Neural crest cell (in vitro differentiated cells): ENCODE measurements at regions not wholly inside any gene's neighbourhood (a gene's known extent, or its start where the extent isn't known, plus 50 kb on each side); places are given as distances from the start of the nearest gene placed in this dataset.

Experiments used
- DNase-seq: peaks from one replicate; pipeline ENCODE4 v3.0.0; 2021; ENCODE audit warnings: low read depth, mixed read lengths, low spot score
- H3K27ac Mint-ChIP-seq: one replicate; pipeline ENCODE4 v1.8.0; 2021; ENCODE audit warnings: mild to moderate bottlenecking, mixed read lengths; ENCODE audit not compliant: unreplicated experiment
- H3K27me3 Mint-ChIP-seq: 2 replicates; pipeline ENCODE4 v1.8.0; 2021; ENCODE audit warnings: low read depth, mild to moderate bottlenecking, mixed read lengths
- H3K36me3 Mint-ChIP-seq: 2 replicates; pipeline ENCODE4 v1.8.0; 2021; ENCODE audit warnings: low read depth, mild to moderate bottlenecking, mixed read lengths
- H3K4me1 Mint-ChIP-seq: 2 replicates; pipeline ENCODE4 v1.8.0; 2021; ENCODE audit warnings: mixed read lengths
- H3K4me3 Mint-ChIP-seq: one replicate; pipeline ENCODE4 v1.8.0; 2021; ENCODE audit warnings: mild to moderate bottlenecking, mixed read lengths
- H3K9me3 Mint-ChIP-seq: 2 replicates; pipeline ENCODE4 v1.8.0; 2021; ENCODE audit warnings: mixed read lengths
- TF ChIP-seq, protein P1 (sequence below): fragments of 200-600 bp; sonication (generic); conservative IDR thresholded peaks from 2 replicates; pipeline ENCODE4 v1.5.0; 2021; ENCODE audit warnings: antibody characterized with exemption, mild to moderate bottlenecking

DNA sequence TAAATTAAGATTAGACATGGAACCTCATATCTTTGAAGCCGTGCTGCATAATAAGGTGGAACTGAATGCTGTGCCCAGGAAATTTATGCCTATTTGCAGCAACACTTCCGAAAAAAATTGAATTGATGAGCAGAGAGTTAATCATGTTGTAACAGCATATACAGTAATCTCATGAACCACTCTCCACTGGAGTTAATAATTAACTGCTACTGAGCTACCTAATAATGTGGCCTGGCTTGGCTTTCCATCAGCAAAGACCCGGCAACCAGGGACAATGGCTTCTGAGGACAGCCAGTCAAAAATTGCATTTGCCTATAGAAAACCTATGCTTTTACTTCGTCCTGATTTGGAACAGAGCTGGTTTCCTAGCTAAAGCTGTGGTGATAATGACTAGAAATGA, 63.8 kb upstream of the GATB start:
- Mint-ChIP-seq H3K36me3 (no peaks in the 10 kb centered on the region), H3K27me3 (peaks cover 2% of the 10 kb centered on the region), H3K4me1 (no peaks in the 10 kb centered on the region), H3K27ac (no peak overlapping the region), H3K4me3 (no peak overlapping the region), H3K9me3 (no peaks in the 10 kb centered on the region)
- no peak for DNase-seq
- TF ChIP-seq, protein P1, sequence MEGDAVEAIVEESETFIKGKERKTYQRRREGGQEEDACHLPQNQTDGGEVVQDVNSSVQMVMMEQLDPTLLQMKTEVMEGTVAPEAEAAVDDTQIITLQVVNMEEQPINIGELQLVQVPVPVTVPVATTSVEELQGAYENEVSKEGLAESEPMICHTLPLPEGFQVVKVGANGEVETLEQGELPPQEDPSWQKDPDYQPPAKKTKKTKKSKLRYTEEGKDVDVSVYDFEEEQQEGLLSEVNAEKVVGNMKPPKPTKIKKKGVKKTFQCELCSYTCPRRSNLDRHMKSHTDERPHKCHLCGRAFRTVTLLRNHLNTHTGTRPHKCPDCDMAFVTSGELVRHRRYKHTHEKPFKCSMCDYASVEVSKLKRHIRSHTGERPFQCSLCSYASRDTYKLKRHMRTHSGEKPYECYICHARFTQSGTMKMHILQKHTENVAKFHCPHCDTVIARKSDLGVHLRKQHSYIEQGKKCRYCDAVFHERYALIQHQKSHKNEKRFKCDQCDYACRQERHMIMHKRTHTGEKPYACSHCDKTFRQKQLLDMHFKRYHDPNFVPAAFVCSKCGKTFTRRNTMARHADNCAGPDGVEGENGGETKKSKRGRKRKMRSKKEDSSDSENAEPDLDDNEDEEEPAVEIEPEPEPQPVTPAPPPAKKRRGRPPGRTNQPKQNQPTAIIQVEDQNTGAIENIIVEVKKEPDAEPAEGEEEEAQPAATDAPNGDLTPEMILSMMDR: no peak

DNA sequence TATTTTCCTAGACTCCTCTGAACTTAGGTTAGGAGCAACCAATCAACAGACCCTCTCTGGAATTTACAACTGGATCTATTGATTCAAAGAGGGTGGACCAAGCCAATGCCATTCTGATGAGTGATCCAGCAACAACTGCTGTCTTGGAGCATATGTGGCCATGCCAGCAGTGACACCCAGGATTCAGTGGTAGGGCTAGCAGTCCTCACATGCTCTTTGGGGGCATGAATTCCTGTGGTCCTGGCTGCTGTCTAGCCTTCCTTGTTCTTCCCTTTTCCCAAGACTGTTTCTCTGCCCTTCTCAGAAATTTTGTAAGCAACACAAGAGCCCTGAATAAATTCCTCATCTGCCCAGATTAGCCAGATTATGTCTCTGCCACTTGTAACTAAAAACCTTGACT, 61.5 kb upstream of the GATB start:
- Mint-ChIP-seq H3K4me1 (no peaks in the 10 kb centered on the region), H3K9me3 (no peaks in the 10 kb centered on the region), H3K27me3 (peaks cover 2% of the 10 kb centered on the region), H3K27ac (no peak overlapping the region), H3K4me3 (no peak overlapping the region), H3K36me3 (no peaks in the 10 kb centered on the region)
- TF ChIP-seq, protein P1: no peak
- DNase-seq: no peak

DNA sequence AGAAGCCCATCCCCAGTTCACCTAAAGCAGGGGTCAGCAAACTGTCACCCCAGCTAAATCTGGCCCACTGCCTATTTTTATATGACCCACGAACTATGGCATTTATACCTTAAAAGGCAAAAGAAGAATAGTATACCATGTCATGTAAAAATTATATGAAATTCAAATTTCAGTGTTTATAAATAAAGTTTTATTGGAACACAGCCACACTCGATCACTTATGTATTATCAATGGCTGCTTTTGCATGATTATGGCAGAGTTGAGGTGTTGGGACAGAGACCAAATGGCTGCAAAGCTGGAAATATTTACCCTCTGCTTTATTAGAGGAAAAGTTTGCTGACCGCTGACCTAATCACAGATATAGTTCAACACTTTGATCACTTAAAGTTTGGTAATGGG, 59.2 kb upstream of the GATB start:
- DNase-seq: no peak
- peaks cover 7% of the 10 kb centered on the region for H3K9me3 Mint-ChIP-seq
- TF ChIP-seq, protein P1: no peak
- peaks cover 2% of the 10 kb centered on the region for H3K27me3 Mint-ChIP-seq
- no peak overlapping the region for H3K27ac Mint-ChIP-seq
- H3K36me3 Mint-ChIP-seq: peaks cover 3% of the 10 kb centered on the region
- no peaks in the 10 kb centered on the region for H3K4me1 Mint-ChIP-seq
- H3K4me3 Mint-ChIP-seq: no peak overlapping the region

DNA sequence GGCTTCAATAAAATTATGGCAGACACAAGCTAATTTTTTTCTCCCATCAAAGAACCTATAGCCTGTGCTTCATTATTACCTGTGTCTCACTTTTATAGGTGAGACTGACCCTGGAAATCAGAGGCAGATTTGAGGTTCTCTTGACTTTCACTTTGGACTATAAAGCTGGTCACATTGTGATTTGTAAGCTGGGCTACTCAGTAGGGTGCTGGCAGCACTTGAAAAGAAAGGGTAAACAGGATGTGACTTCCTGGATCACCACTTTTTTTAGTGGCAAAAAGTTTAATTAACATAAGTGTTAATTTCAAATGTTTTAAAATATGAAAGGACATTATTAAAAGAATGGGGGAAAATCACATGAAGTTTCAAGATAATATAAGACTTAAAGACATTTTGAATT, 50.6 kb upstream of the GATB start:
- Mint-ChIP-seq H3K27me3 (no peaks in the 10 kb centered on the region), H3K9me3 (peaks cover 2% of the 10 kb centered on the region), H3K4me3 (no peak overlapping the region), H3K36me3 (no peaks in the 10 kb centered on the region), H3K4me1 (no peaks in the 10 kb centered on the region), H3K27ac (no peak overlapping the region)
- no peak for DNase-seq
- TF ChIP-seq, protein P1: no peak
